Pancreas (tissue), 10 donors: ENCODE measurements at regions not wholly inside any gene's neighbourhood (a gene's known extent, or its start where the extent isn't known, plus 50 kb on each side); places are given as distances from the start of the nearest gene placed in this dataset.

Source experiments
- ATAC-seq, 4 donors: fragments of 200-7000 bp; cut with Tn5 transposase; one replicate each; pipeline versions ENCODE4 v1.8.0 to v1.9.1; 2020; ENCODE audit warnings: mild to moderate bottlenecking in 4 of 4, moderate library complexity in 4 of 4
- DNase-seq, 6 donors: peaks; one replicate each; pipeline ENCODE4 v3.0.0-alpha.2; 2020
- FAIRE-seq: peaks from 2 replicates; lab custom pipeline; 2012; peaks lifted over from hg19 to GRCh38; lab: Jason Lieb, UNC
- H3K27ac ChIP-seq, 4 donors: fragments of 200-600 bp; sonication (generic); 1 replicate in 3 of 4; 2 replicates in 1 of 4; pipeline versions ENCODE4 v1.5.0 to v1.8.0; 2020
- H3K27me3 ChIP-seq, 4 donors: fragments of 200-600 bp; one replicate each; pipeline ENCODE4 v1.8.0; 2021
- H3K36me3 ChIP-seq, 3 donors: fragments of 200-600 bp; sonication (generic) in 1 of 3; one replicate each; pipeline versions ENCODE4 v1.5.0 to v1.8.0; 2020 to 2021
- H3K4me1 ChIP-seq, 3 donors: fragments of 200-600 bp; one replicate each; pipeline ENCODE4 v1.8.0; 2021
- H3K4me3 ChIP-seq, 4 donors: fragments of 200-600 bp; sonication (generic) in 2 of 4; one replicate each; pipeline versions ENCODE4 v1.5.0 to v1.8.0; 2020 to 2021
- H3K9me3 ChIP-seq, 4 donors: fragments of 200-600 bp; one replicate each; pipeline ENCODE4 v1.8.0; 2021
- CTCF ChIP-seq, 4 donors: fragments of 200-600 bp; sonication (generic) in 3 of 4; IDR thresholded peaks; one replicate each; pipeline versions ENCODE4 v1.5.0 to v1.8.0; 2021; ENCODE audit warnings: antibody characterized with exemption in 4 of 4
- WGBS, 2 donors: extraction: QIAGEN DNeasy Blood & Tissue Kit; methylation state at CpG; one replicate each; pipeline ENCODE4 v1.1.7; 2013; 5-methylcytosine and 5-hydroxymethylcytosine counted together
- intact Hi-C, 3 donors: fragments of 100-400 bp; cut with DNase I; formaldehyde crosslinking; loops; one replicate each; pipeline versions ENCODE4 v1.11.1 to v1.14.2; 2022
- donor health status: healthy with polysubstance abuse.
- donor health status: DM: no; HTN: no; CAD: no; lungs with moderate emphysema.
- donor health status: DM: no; HTN: no; CAD: no.
- donor health status: control.
- donor health status: control.
- donor health status: Bipolar disorder and iron deficiency.
- donor health status: DM: yes; HTN: yes; CAD: no.
- donor health status: DM: no; HTN: no; CAD: no.
- donor health status: DM: no; HTN: no; CAD: no.
- donor health status: DM: yes; HTN: yes; CAD: no.

- H3K27ac ChIP-seq, result no peak overlapping the region
- H3K27me3 ChIP-seq, result no peaks in the 10 kb centered on the region
- DNase-seq (no peak), ATAC-seq (peak in 2 of 4 donors; percentile 33 to 34), FAIRE-seq (no peak)
- no peaks in the 10 kb centered on the region for H3K9me3 ChIP-seq
- intact Hi-C loops, result no loop called here
- WGBS, 2 donors, result 53 to 62% methylated on average over 6 of the region's 6 CpGs
- no peaks in the 10 kb centered on the region for H3K36me3 ChIP-seq
- no peak overlapping the region for H3K4me3 ChIP-seq
- peaks cover 7 to 15% (median 13%) of the 10 kb centered on the region in 3 donors for H3K4me1 ChIP-seq
- no peak for TF ChIP-seq CTCF (IDR thresholded peaks at IDR 0.05)
Observed at GRCh38 chr19:46958532-46958931, 61.1 kb upstream of the NPAS1 start.

- TF ChIP-seq CTCF (IDR thresholded peaks at IDR 0.05), result no peak
- Histone ChIP-seq H3K36me3 (no peaks in the 10 kb centered on the region), H3K27me3 (no peaks in the 10 kb centered on the region), H3K27ac (no peak overlapping the region), H3K4me3 (no peak overlapping the region), H3K9me3 (no peaks in the 10 kb centered on the region), H3K4me1 (peaks cover 7 to 8% (median 7%) of the 10 kb centered on the region in 3 donors)
- DNase-seq (no peak), ATAC-seq (no peak), FAIRE-seq (no peak)
- intact Hi-C loops, result no loop called here
- WGBS, 2 donors, result 96 to 97% methylated on average over 5 of the region's 5 CpGs
Observed at GRCh38 chr19:46959894-46960556, 59.6 kb upstream of the NPAS1 start.

- no peak for ATAC-seq
- intact Hi-C loops, result no loop called here
- no peak for TF ChIP-seq CTCF (IDR thresholded peaks at IDR 0.05)
- H3K27ac ChIP-seq, result no peak overlapping the region
- H3K36me3 ChIP-seq, result no peaks in the 10 kb centered on the region
- no peaks in the 10 kb centered on the region for H3K27me3 ChIP-seq
- DNase-seq, result no peak
- H3K4me1 ChIP-seq, result peaks cover 5 to 7% (median 7%) of the 10 kb centered on the region in 3 donors
- no peaks in the 10 kb centered on the region for H3K9me3 ChIP-seq
- FAIRE-seq, result no peak
- WGBS, 2 donors, result 89 to 90% methylated on average over 2 of the region's 2 CpGs
- no peak overlapping the region for H3K4me3 ChIP-seq
Observed at GRCh38 chr19:46962030-46962570, 57.5 kb upstream of the NPAS1 start.

- no peaks in the 10 kb centered on the region for H3K27me3 ChIP-seq
- TF ChIP-seq CTCF (IDR thresholded peaks at IDR 0.05), result no peak
- DNase-seq, result no peak
- intact Hi-C loops, result no loop called here
- peaks cover 5 to 7% (median 7%) of the 10 kb centered on the region in 3 donors for H3K4me1 ChIP-seq
- H3K27ac ChIP-seq, result no peak overlapping the region
- H3K36me3 ChIP-seq, result no peaks in the 10 kb centered on the region
- FAIRE-seq, result no peak
- H3K9me3 ChIP-seq, result no peaks in the 10 kb centered on the region
- 89 to 92% methylated on average over 7 of the region's 7 CpGs for WGBS, 2 donors
- H3K4me3 ChIP-seq, result no peak overlapping the region
- ATAC-seq, result no peak
Observed at GRCh38 chr19:46963093-46963734, 56.4 kb upstream of the NPAS1 start.
